ENCODE measurements at regions not wholly inside any gene's neighbourhood (a gene's known extent, or its start where the extent isn't known, plus 50 kb on each side); places are given as distances from the start of the nearest gene placed in this dataset.

DNA sequence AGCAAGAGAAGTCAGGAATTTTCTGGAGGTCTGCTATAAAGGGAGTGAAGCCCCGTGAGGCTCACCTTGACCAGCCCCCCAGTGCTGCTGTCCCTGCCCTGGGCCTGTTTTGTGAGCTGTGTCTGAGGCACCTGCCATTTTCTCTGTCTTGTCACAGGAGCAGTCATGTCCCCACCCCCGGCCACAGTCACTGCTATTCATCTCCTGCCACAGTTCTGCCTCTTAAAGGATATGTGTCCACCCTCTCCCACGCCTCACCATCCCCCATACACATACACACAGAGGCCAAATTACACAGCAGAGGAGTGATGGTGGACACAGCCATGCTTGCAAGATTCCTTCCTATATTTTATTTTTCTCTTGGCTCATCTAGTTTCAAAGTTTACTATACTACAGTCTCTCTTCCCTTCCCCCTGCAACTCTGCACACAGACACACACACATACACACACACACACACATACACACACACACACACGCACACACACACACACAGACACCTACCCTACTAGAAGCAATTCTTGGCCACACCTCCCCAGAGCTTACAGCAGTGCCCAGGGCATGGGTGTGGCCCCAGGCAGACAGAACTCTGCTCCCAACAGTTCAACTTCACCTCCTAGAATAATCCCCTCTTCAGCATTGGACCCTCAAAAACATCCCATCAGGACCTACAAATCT, 68.7 kb upstream of the TAB2 start:
- Histone ChIP-seq H3K4me1 (no peaks in the 10 kb centered on the region), H3K4me3 (replicated peaks in 1 of 3) (no peak overlapping the region), H3K27me3 (no peaks in the 10 kb centered on the region), H3K27ac (no peak overlapping the region), H3K36me3 (no peaks in the 10 kb centered on the region), H3K9me3 (no peaks in the 10 kb centered on the region)
- no peak for DNase-seq
- intact Hi-C loops (cut with DNase I), result no loop called here
- TF ChIP-seq CTCF (IDR thresholded peaks at IDR 0.05) (no peak), POLR2A (IDR thresholded peaks at IDR 0.05) (no peak)
- WGBS, 2 donors, result 57 to 61% methylated on average over 4 of the region's 4 CpGs

GRCh38 chr6:149249370-149250357, 67.8 kb upstream of the TAB2 start:
- Histone ChIP-seq H3K27me3 (no peaks in the 10 kb centered on the region), H3K9me3 (no peaks in the 10 kb centered on the region), H3K27ac (no peak overlapping the region), H3K36me3 (no peaks in the 10 kb centered on the region), H3K4me1 (no peaks in the 10 kb centered on the region), H3K4me3 (replicated peaks in 1 of 3) (no peak overlapping the region)
- WGBS, 2 donors, result 91 to 92% methylated on average over 6 of the region's 6 CpGs
- DNase-seq, result no peak
- intact Hi-C loops (cut with DNase I), result no loop called here
- TF ChIP-seq POLR2A (IDR thresholded peaks at IDR 0.05), result no peak
- no peak for TF ChIP-seq CTCF (IDR thresholded peaks at IDR 0.05)

GRCh38 chr6:149250951-149251350, 66.6 kb upstream of the TAB2 start:
- no peaks in the 10 kb centered on the region for H3K9me3 ChIP-seq
- H3K4me1 ChIP-seq, result no peaks in the 10 kb centered on the region
- H3K36me3 ChIP-seq, result no peaks in the 10 kb centered on the region
- no peak for DNase-seq
- H3K27ac ChIP-seq, result no peak overlapping the region
- intact Hi-C loops (cut with DNase I), result no loop called here
- no peaks in the 10 kb centered on the region for H3K27me3 ChIP-seq
- H3K4me3 ChIP-seq (replicated peaks in 1 of 3), result no peak overlapping the region
- no peak for TF ChIP-seq CTCF (IDR thresholded peaks at IDR 0.05)
- no peak for TF ChIP-seq POLR2A (IDR thresholded peaks at IDR 0.05)
- 87 to 92% methylated on average over 8 of the region's 8 CpGs for WGBS, 2 donors

DNA sequence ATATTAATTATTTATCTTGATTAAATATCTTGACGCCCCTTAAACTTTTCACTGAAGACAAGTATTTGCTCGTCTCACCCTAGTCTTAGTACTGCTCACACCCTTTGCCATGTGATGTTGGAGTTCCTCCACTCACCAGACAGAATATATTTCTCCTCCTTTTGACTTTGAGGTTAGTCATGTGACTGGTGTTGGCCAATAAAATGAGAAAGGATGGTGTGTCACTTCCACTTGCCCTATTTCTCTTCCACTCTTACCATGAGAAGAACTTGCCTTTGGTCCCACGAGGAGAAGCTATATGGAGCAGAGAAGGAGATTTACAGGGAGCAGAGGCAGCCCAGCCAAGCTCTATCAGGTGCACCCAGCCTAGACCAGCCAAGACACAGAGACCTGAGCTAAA, 64.9 kb upstream of the TAB2 start:
- TF ChIP-seq CTCF (IDR thresholded peaks at IDR 0.05) (no peak), POLR2A (IDR thresholded peaks at IDR 0.05) (no peak)
- Histone ChIP-seq H3K4me3 (replicated peaks in 1 of 3) (no peak overlapping the region), H3K27ac (no peak overlapping the region), H3K27me3 (no peaks in the 10 kb centered on the region), H3K4me1 (no peaks in the 10 kb centered on the region), H3K36me3 (no peaks in the 10 kb centered on the region), H3K9me3 (no peaks in the 10 kb centered on the region)
- intact Hi-C loops (cut with DNase I), result no loop called here
- 93 to 98% methylated on average over 3 of the region's 3 CpGs for WGBS, 2 donors
- DNase-seq, result no peak

- WGBS, 2 donors, result 84 to 93% methylated on average over 2 of the region's 2 CpGs
- no peaks in the 10 kb centered on the region for H3K36me3 ChIP-seq
- intact Hi-C loops (cut with DNase I), result no loop called here
- no peaks in the 10 kb centered on the region for H3K27me3 ChIP-seq
- no peak overlapping the region for H3K27ac ChIP-seq
- TF ChIP-seq POLR2A (IDR thresholded peaks at IDR 0.05) (no peak), CTCF (IDR thresholded peaks at IDR 0.05) (no peak)
- H3K4me3 ChIP-seq (replicated peaks in 1 of 3), result no peak overlapping the region
- no peak for DNase-seq
- H3K4me1 ChIP-seq, result no peaks in the 10 kb centered on the region
- no peaks in the 10 kb centered on the region for H3K9me3 ChIP-seq
These were observed 63.3 kb upstream of the TAB2 start for GRCh38 chr6:149254253-149254652.

Data from thyroid gland (tissue), 4 donors.